GM11168 (cell line): ENCODE measurements at regions not wholly inside any gene's neighbourhood (a gene's known extent, or its start where the extent isn't known, plus 50 kb on each side); places are given as distances from the start of the nearest gene placed in this dataset.
"Not testable (repeated sequence)": the region's sequence is repeated elsewhere in the genome, so short reads cannot be mapped to it uniquely, and the experiment has no call there.

Experiments used
- in situ Hi-C: fragments of 300-500 bp; cut with MboI; formaldehyde crosslinking; loops from one replicate; pipeline ENCODE4 v1.12.0; 2022; ENCODE audit warnings: low sequenced_read_pairs; ENCODE audit not compliant: unreplicated experiment

DNA sequence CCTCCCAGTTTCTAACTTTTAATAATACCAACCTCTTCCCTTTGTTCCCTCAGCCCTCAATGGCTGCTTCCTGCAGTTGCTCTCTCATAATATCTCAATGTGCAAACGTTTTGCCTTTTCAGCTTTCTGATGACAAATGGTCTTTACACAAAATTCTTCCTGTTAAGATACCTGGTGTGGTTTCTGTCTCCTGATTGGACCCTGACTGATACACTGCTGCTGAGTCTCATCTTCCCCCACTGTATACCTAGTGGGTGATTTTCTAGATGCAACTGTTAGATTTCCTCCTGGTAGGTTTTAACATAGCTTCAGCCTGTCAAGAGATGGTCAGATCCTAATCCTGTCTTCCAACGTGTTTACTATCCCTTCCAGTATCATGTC, 147.9 kb upstream of the TOP1 start:
- in situ Hi-C loops, result no loop called here

DNA sequence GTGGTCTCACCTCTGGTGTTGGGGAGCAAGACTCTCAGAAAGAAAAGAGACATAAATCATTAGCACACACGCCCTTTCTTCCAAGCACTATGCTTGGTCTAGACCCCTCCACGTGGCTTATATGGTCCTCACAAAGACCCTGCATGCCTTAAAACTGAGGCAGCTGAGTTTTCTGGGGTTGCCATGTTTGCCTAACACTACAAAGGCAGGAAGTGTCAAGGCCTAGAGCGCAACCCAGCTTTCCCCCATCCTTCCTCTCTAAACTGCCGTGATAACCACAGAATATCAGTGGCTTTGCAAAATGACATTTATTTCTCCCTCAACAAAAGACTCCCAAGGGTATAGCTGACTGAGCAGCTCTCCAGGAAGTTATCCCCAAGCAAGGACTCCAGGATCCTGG, 146.5 kb upstream of the TOP1 start:
- in situ Hi-C loops, result no loop called here

DNA sequence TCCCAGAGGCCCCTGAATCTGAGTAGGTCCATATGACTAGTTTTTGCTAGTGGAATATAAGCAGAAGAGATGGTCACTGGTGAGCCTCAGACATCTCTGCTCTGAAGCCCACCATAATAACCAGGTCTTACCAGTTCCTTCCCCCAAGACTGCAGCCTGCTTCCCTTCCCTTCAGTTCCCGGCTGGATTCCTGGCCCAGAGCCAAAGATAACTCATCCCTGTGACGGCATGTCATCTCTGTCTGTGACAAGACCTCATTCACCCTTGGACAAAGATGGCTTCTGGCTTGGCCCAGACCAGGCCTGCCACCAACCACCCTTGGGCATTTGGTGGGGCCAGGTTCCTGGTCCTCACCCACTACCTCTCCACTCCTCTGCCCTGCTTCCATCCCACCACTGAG, 145.5 kb upstream of the TOP1 start:
- in situ Hi-C loops, result no loop called here

DNA sequence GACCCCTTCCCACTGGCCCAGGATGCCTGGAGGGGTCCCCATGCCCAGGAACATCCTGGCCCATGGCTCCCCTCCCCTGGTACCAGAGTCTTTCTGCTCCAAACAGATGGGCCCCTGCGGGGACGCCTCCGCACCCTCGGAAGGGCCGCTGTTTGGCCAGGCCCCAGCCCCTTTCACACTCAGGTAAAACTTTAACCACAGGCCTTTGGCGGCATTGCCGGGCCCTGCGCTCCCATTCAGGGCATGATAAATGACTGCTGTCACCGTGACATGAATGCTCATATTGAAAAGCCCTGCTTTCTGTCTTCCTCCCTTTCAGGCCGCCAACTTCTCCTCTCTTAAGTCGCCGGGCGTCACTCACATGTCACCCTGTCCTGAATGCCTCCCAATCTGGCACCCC, 141.5 kb upstream of the TOP1 start:
- in situ Hi-C loops, result no loop called here

DNA sequence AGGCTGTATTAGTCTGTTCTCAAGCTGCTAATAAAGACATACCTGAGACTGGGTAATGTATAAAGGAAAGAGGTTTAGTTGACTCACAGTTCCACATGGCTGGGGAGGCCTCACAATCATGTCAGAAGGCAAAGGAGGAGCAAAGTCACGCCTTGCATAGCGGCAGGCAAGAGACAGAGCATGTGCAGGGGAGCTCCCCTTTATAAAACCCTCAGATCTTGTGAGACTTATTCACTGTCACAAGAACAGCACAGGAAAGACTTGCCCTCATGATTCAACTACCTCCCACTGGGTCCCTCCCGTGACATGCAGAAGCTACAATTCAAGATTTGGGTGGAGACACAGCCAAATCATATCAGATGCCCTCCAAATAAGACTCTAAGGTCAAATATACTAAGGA, 139.4 kb upstream of the TOP1 start:
- in situ Hi-C loops, result not testable (repeated sequence)

DNA sequence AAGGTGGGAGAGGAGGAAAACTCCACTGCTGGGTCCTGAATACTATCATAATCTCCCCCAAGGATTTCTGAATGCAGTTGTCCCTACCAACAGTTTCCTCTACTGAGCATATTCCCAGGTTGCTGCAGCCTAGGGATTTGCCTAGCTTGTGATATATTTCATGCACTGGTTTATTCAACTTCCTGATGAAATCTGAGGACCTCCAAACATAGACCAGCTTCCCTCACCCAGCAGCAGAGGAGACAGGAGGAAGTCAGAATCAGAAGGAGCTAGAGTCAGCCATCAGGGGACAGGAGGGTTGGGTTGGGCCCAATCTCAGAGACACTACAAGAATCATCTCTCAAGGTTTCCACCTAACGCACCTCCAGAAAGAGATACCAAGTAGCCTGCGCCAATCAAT, 138.4 kb upstream of the TOP1 start:
- in situ Hi-C loops, result no loop called here

DNA sequence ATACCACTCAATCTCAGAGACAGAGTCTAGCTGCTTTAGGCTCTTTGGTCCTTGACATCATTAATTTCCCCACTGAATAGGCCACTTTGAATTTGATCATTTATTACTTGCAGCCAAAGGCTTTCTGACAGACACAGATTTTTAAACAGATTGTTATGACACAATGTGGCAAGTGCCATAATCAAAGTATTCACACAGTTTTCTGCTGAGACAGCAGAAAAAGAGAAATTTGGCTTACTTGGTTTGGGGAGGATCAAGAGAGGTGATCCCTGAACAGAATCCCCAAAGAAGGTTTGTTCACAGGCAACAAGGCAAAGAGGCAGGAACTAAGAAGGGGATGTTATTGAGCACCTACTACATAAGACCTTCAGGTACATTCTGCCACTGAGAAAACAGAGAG, 138.0 kb upstream of the TOP1 start:
- in situ Hi-C loops, result no loop called here

DNA sequence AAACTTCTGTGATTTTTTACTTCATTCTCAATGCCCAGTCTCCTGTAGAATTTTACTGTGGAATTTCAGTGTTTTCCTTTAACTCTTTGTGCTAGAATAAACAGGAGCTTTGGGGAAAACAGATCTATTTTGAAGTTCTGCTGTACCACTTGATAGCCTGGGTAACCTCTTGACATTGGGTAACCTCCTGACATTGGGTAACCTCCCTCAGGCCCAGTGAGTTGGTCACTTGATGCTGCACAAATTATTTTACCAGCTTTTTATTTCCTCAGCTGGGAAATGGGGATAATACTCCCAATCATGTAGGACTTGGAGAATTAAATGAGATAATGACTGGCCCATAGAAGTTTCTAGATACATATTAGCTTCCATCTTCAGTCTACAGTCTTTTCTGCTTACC, 137.3 kb upstream of the TOP1 start:
- in situ Hi-C loops, result no loop called here

DNA sequence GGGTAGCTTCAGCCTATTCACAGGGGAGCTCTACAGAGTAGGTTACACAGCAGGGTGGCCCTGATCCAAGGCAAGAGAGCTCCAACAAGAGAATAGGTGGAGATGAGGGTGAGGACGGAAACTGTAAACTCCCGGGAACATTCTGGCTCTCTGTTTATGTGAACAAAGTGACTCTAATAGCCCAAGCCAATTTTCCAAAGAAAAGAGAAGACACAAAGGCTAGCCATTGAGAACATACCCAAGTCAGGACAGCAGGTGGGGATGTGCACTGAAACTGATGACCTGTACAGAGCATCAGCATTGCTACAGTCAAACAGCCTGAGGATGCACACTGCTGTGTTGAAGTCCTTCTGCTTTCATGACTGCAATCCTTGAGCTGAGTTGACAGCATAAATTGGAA, 136.0 kb upstream of the TOP1 start:
- in situ Hi-C loops, result no loop called here

DNA sequence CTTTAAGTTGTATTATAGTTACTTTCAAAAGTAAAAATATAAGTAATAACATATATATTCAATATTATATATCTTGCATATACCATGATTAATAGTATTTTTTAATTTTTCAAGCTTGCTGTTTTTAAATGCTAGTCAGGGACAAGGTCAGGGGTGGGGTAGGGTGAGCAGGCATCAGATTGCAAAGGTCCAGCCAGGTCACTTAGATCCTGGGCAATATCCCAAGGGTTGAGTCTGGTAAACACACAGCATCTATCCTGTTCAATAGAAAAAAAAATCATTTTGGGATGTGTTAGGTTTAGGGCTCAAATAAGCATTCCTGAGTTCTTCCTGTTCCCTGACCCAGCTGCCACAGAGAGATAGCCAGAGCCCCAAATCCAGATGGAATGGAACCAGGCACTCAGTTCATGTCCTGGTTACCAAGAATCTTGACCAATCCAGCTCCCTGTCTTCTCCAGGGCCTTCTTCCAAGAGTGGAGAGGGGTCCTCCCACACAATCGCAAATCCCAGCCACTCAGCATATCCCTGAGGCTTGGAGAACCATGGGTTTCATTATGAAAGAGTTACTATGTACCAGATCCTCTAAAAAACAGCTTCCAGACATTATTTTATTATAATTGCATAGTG, 134.9 kb upstream of the TOP1 start:
- in situ Hi-C loops, result no loop called here

DNA sequence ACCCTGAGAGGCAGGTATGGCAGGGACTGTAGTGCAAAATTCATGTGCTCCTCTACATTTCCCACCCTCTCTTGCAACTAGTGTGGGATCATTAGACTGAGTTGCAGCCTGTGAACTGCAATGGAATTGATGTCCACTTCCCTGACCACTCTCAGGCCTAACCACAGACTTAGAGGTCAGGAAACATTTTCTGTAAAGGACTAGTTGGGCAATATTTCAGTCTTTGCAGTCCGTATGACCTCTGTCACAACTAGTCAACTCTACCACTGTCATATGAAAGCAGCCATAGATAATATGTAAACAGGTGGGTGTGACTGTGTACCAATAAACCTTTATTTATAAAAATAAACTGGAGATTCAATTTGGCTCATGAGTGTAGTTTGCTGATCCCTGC, 134.4 kb upstream of the TOP1 start:
- in situ Hi-C loops, result no loop called here

DNA sequence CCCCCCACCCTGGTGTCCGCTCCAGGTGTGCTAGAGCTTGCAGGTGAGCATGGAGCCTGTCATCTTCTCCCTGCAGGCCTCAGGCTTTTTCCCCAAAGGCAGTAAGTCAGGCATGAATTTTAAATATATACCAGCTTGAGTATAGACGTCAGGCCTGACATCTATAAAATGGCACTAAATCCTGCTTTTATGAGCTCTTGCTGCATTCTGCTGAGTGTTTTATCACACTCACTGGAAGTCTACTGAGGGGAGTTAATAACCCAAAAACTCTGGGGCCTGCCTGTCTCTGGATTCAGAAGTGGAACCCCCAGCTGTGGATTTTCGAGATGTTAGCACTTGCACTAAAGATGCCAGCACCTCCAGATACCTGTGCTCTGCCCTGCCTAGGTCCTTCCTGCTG, 133.4 kb upstream of the TOP1 start:
- in situ Hi-C loops, result no loop called here

DNA sequence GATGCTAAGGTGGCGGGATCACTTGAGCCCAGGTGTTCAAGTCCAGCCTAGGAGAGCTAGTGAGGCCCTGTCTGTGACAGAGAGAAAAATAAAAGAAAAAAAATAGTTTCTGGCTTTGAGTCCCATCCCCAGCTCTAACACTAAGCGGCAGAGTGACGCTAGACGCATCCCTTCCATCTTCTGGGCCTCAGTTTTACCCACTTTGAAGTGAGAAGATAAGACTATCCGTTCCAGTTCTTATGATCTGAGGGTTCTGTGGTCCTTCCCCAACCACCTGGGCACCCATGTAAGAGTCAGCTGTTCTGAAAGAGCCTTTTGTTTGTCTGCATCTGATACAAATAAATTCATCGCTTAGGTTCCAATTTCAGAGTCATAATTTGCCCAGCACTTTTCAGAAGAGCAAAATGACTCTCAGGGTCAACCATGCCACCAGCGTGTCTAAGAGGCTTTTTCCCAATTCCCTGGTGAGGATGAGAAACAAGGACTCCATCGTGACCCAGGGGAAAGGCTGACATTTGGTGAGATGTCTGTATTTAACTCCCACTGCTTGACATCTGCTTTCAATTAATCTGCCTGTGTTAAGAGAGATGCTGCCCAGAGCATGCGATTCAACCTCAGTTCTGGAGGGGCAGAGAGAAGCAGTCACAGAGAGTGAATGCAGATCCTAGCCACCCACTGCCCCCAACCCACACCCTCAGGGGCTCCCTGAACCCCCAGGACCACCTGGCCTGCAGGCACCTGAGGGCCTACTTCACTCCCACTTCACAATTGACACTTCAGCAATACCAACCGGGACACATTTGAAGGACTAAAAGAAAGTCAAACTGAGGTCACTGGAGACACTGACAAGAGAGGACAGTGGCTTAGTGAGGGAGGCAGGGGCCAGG, 131.6 kb upstream of the TOP1 start:
- in situ Hi-C loops, result no loop called here

DNA sequence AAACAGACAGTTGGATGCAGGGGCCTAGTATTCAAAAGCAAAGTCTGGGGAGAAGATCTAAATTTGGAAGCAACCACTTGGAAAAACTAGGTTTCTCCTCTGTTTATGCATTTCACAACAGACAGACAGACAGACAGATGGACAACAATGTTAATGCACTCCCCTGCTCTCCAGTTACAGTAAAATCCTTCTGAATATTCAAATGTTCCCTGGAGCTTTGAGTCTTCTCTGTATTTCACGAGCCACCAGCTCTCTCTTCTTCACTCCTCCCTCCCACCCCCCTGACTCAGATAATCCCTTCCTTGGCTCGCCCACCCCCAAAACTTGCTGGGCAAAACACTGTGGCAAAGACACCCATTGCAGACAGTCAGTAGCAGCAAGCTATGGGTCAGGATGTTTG, 129.3 kb upstream of the TOP1 start:
- in situ Hi-C loops, result no loop called here

DNA sequence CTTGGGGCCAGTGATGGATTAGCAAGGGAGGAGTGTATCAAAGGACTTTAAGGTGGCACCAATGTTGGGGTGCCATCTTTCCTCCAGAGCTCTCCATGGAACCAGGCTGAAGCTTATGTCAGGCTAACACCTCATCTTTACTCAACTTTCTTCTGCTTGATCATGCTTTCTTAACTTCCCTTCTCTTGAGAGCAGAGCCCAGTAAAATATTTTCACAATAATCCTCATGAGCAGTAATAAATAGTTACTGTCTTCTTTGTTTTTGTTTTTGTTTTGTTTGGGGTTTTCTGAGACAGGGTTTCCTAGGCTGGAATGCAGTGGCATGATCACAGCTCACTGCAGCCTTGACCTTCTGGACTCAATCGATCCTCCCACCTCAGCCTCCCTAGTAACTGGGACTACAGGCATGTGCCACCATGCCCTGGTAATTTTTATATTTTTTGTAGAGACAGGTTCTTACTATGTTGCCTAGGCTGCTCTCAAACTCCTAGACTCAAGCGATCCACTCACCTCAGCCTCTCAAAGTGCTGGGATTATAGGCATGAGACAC, 127.9 kb upstream of the TOP1 start:
- in situ Hi-C loops, result loop anchor here (5.0 kb wide), 1 partner anchor 42 kb away; no protein-coding TSS in a partner anchor

DNA sequence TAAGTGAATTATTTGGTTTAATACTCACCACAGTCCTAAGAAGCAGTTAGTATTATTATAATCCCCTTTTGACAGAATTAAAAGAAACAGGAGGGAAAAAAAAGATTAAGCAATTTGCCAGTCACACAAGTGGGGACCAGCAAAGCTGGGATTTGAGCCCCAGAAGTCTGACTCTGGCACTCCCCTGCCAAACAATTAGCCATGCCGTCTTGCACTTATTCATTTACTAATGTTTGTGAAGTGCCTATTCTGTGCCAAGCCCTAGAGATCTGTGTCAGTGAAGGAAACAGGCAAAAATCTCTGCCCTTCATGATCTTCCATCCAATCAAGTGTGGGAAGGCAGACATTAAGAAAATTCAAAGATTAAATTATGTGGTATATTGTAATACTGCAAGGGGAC, 126.0 kb upstream of the TOP1 start:
- in situ Hi-C loops, result loop anchor here (5.0 kb wide), 1 partner anchor 40 kb away; no protein-coding TSS in a partner anchor

DNA sequence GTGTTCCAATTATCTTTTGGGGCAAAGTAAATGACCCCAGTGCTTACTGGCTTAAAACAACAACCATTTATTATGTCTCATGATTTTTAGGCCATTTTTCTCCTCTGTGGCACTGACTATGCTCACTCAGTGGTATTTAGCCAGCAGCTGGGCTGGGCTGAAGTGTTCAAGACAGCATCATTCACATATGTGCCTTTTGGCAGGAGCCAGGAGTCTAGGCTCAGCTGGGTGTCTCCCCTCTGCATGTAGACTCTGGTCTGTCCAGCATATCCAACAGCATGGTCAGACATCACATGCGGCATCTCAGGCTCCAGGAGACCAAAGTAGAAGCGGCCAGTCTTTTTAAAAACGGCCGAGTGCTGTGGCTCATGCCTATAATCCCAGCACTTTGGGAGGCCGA, 120.3 kb upstream of the TOP1 start:
- in situ Hi-C loops, result no loop called here

DNA sequence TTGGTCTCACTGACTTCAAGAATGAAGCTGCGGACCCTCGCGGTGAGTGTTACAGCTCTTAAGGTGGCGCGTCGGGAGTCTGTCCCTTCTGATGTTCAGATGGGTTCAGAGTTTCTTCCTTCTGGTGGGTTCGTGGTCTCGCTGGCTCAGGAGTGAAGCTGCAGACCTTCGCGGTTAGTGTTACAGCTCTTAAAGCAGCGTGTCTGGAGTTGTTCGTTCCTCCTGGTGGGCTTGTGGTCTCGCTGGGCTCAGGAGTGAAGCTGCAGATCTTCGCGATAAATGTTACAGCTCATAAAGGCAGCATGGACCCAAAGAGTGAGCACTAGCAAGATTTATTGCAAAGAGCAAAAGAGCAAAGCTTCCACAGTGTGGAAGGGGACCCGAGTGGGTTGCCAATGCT, 119.1 kb upstream of the TOP1 start:
- in situ Hi-C loops, result not testable (repeated sequence)

DNA sequence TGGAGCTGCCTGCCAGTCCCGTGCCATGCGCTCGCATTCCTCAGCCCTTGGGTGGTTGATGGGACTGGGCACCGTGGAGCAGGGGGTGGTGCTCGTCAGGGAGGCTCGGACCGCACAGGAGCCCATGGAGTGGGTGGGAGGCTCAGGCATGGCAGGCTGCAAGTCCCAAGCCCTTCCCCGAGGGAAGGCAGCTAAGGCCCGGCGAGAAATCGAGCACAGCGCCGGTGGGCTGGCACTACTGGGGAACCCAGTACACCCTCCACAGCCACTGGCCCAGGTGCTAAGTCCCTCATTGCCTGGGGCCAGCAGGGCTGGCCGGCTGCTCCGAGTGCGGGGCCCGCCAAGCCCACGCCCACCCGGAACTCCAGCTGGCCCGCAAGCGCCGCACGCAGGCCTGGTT, 118.2 kb upstream of the TOP1 start:
- in situ Hi-C loops, result not testable (repeated sequence)

DNA sequence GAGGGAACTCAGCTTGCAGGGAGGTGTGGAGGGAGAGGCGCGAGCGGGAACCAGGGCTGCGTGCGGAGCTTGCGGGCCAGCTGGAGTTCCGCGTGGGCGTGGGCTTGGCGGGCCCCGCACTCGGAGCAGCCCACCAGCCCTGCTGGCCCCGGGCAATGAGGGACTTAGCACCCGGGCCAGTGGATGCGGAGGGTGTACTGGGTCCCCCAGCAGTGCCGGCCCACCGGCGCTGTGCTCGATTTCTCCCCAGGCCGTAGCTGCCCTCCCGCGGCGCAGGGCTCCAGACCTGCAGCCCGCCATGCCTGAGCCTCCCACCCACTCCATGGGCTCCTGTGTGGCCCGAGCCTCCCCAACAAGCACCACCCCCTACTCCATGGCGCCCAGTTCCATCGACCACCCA, 117.5 kb upstream of the TOP1 start:
- in situ Hi-C loops, result not testable (repeated sequence)
